ENCODE measurements at regions not wholly inside any gene's neighbourhood (a gene's known extent, or its start where the extent isn't known, plus 50 kb on each side); places are given as distances from the start of the nearest gene placed in this dataset.

DNA sequence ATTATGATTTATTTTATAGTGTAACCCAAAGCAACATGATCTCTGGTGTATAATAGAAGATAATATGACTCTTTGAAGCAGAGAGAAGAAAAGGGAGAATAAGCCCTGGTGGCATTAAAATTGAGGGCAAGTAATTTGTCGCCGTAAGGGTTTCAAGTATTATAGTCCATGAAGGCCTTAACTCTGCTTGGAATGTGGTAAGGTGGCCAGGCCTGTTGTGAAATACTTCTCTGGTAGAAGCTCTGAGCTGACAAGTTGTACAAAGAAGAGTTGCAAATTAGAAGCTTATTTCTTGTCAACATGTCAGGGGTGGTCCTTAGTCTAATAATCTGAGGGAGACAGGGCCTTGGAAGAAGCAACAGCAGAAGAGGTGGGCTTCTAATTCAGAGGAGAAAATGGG lies 151.7 kb upstream of the HHIP start:
- DNase-seq: no peak

- DNase-seq: no peak
Observed at GRCh38 chr4:144495944-144496343, 150.0 kb upstream of the HHIP start.

DNA sequence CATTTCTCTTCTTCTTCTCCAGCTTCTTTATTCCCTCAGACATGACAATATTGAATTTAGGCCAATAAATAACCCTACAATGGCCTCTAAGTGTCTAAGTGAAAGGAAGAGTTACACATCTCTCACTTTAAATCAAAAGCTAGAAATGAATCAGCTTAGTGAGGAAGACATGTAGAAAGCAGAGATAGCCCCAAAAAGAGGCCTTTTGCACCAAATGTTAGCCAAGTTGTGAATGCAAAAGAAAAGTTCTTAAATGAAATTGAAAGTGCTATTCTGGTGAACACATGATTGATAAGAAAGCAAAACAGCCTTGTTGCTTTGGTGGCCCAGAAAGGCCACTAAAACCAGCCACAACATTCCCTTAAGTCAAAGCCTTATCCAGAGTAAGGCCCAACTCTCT lies 146.2 kb upstream of the HHIP start:
- DNase-seq: no peak

DNA sequence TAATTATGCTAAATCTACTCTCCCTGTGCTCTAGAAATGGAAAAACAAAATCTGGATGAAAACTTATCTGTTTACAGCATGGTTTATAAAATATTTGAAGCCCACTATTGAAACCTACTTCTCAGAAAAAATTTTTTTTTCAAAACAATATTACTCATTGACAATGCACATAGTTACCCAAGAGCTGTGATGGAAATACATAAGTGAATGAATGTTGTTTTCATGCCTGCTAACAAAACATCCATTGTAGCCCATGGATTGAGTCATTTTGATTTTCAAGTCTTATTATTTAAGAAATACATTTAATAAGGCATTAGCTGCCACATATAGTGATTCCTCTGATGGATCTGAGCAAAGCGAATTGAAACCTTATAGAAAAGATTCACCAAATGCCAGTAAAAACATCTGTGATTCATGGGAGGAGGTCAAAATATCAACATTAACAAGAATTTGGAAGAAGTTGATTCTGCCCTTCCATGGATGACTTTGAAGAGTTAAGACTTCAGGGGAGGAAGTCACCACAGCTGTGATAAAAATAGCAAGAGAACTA lies 144.7 kb upstream of the HHIP start:
- no peak for DNase-seq

- DNase-seq: no peak
Observed at GRCh38 chr4:144504883-144505282, 141.1 kb upstream of the HHIP start.

GRCh38 chr4:144507311-144508101 lies 138.4 kb upstream of the HHIP start:
- no peak for DNase-seq

GRCh38 chr4:144509088-144510015 lies 136.6 kb upstream of the HHIP start:
- DNase-seq: no peak

DNA sequence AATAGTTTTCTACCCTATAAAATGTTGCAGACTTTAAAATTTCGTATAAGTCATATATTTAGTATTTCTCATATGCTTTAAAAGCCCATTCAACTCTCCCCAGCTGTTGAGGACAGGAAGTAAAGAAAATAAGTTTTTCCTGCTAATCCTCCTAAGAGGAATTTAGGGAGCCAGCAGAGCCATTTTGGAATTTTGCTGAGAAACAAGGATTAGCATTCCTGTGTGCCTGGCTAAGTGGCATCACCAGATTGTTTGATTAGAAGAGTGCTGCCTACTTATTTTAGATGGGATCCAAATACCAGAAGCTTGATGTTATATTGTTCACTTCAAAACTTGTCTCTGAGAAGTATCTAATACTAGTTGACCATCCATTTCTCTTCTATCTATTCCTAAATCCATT lies 131.2 kb upstream of the HHIP start:
- DNase-seq: no peak

- no peak for DNase-seq
Observed at GRCh38 chr4:144518181-144518895, 127.6 kb upstream of the HHIP start.

- no peak for DNase-seq
Observed at GRCh38 chr4:144531841-144532240, 114.1 kb upstream of the HHIP start.

- DNase-seq: no peak
Observed at GRCh38 chr4:144547678-144548298, 98.2 kb upstream of the HHIP start.

DNA sequence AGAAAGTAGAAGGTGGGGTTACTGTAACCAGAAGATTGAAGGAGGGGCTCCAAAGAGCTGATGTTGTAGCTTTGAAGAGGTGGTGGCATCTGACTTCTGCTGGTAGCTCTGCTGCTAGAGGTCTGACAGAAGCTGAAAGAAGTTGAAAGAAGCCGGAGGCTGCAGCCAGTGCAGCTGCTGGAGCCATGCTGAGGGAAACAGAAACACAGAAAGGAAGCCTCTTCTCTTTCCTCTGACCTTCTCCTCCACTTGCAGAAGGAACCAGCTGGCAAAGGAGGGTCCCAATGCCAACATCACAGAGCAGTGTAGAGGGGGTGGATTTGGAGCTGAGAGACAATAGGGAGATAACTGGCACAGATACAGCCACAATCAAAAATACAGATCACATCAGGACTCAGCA lies 89.3 kb upstream of the HHIP start:
- DNase-seq: no peak

GRCh38 chr4:144557404-144557803 lies 88.6 kb upstream of the HHIP start:
- no peak for DNase-seq

- DNase-seq: no peak
Observed at GRCh38 chr4:144562019-144562705, 83.8 kb upstream of the HHIP start.

DNA sequence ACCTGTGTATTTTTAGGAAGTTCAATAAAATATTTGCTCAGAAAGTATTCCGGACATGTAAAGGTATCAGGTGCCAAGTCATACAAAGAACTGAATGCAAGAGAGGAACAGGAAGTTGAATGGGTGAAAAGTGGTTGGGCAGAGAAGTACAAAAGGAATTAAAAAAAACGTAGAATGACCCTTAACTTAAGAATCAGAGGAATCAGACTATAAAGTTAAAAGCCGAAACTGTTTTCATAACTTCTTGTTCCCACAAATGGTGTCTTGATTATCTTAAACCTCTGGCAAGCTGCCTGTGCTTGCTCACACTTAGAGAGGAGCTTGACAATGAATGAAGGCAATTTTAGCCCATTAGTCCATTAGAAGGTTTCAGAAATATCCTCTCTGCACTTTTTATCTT lies 81.6 kb upstream of the HHIP start:
- DNase-seq: no peak

DNA sequence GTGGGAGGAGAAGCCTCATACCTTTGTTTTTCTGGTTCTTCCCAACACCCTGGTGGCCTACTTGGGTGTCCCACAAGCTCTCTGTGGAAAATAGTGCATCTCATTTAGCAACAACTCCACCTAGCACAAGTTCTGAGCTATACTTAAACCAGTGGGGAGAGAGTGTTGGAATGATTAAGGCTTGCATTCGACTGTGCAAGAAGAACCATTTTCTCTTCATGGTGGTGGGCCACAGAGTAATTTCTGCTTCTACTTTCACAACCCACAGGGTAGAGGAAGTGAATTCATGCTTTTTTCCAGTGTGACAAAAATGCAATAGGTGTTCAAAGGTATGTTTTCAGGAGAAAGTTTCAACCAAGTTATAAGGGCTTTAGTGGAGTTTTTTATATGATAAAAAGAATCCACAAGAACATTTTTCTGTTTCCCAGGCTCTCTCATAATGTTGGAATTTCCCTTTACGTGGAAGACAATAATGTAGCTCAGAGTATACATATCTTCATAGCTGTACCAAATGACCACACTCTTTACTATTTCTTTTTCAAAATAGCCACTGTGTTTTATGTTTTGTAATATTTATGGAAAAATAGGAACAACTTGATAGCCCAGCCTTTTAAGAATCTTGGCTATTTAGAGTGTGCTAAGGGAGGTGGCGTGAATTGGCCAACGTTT lies 80.3 kb upstream of the HHIP start:
- no peak for DNase-seq

GRCh38 chr4:144572660-144573059 lies 73.3 kb upstream of the HHIP start:
- no peak for DNase-seq

GRCh38 chr4:144574000-144574399 lies 72.0 kb upstream of the HHIP start:
- no peak for DNase-seq

DNA sequence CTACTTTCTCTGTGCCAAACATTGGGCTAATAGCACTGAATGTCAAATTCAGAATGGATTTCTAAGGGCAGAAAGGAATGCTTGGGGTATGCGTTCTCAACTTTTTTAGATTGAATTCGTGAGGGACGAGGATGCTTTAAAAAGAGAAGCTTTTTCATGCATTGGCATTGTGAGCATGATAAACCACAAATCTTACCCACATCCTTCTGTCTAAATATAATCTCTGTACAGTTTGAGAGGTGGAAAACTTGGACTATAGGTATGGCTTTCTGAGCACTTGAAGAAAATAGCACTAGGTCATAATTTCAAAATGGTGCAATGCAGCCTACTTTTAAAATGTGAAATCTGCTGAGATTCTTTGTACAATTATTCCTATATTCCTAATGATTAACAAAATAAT lies 71.4 kb upstream of the HHIP start:
- no peak for DNase-seq

GRCh38 chr4:144575181-144575580 lies 70.8 kb upstream of the HHIP start:
- DNase-seq: no peak

GRCh38 chr4:144578681-144579080 lies 67.3 kb upstream of the HHIP start:
- no peak for DNase-seq
